K562 (cell line): ENCODE measurements at regions not wholly inside any gene's neighbourhood (a gene's known extent, or its start where the extent isn't known, plus 50 kb on each side); places are given as distances from the start of the nearest gene placed in this dataset.

Experiments
- ATAC-seq: fragments of 200-7000 bp; cut with Tn5 transposase; 3 replicates; pipeline ENCODE4 v1.9.1; 2020; ENCODE audit warnings: moderate library complexity
- BruUV-seq: library from RNA; stranded (reverse); fragments of 400-500 nt; replicated peaks from 2 replicates; lab custom pipeline; 2021; lab: Mats Ljungman, UMichigan
- CTCF ChIA-PET: fragments of 300-600 bp; formaldehyde crosslinking; extraction: SDS; loops from one replicate; lab custom pipeline; 2021; ENCODE audit warnings: low intra/inter-chr PET ratio; lab: Yijun Ruan, JAX
- POLR2A ChIA-PET: fragments of 300-600, 350-650 bp; sonication (Branson Sonifier 250); formaldehyde crosslinking; extraction: SDS; loops from one replicate; lab custom pipeline; 2021; ENCODE audit warnings: antibody characterized with exemption, inconsistent platforms; lab: Yijun Ruan, JAX
- DNase-seq, 4 experiments: peaks; one replicate each; pipeline versions ENCODE4 v3.0.0 to v3.0.0-alpha.2; 2011 to 2018; ENCODE audit warnings: low spot score in 3 of 4, mixed read lengths in 3 of 4; ENCODE audit errors: extremely low read depth in 1 of 4
- FAIRE-seq: peaks from 2 replicates; lab custom pipeline; 2011; peaks lifted over from hg19 to GRCh38; lab: Jason Lieb, UNC
- H2AFZ ChIP-seq: 2 replicates; pipeline ENCODE4 v1.6.0; 2011; ENCODE audit warnings: low read depth, low read length, control low read depth, inconsistent platforms
- H3K27ac ChIP-seq: fragments of 200-600 bp; 3 replicates; pipeline ENCODE4 v1.8.0; 2011; ENCODE audit warnings: low read depth, mild to moderate bottlenecking, control low read depth, inconsistent platforms, low read length, moderate library complexity, mixed read lengths; ENCODE audit errors: extremely low read depth
- H3K27me3 ChIP-seq, 2 experiments: fragments of 300-600 bp in 1 of 2; 2 replicates in 1 of 2; 3 replicates in 1 of 2; pipeline versions ENCODE4 v1.6.0 to v1.8.0; 2011; ENCODE audit warnings: inconsistent platforms in 2 of 2, low read length in 2 of 2, mild to moderate bottlenecking in 1 of 2, mixed read lengths in 1 of 2, moderate library complexity in 1 of 2; ENCODE audit not compliant: control insufficient read depth in 2 of 2, insufficient read depth in 2 of 2
- H3K36me3 ChIP-seq: fragments of 300-600 bp; 3 replicates; pipeline ENCODE4 v1.8.0; 2011; ENCODE audit warnings: mild to moderate bottlenecking, low read length, inconsistent platforms; ENCODE audit not compliant: control insufficient read depth, insufficient read depth
- H3K4me1 ChIP-seq, 2 experiments: fragments of 200-600 bp in 1 of 2; replicated peaks in 1 of 2; 2 replicates in 1 of 2; 3 replicates in 1 of 2; pipeline versions ENCODE4 v1.5.1 to v1.8.0; 2011; ENCODE audit warnings: inconsistent platforms in 2 of 2, low read length in 2 of 2, mild to moderate bottlenecking in 1 of 2, mixed read lengths in 1 of 2, moderate library complexity in 1 of 2; ENCODE audit not compliant: control insufficient read depth in 2 of 2, insufficient read depth in 2 of 2
- H3K4me2 ChIP-seq: 2 replicates; pipeline ENCODE4 v1.6.1; 2011; ENCODE audit warnings: low read length, control low read depth, inconsistent platforms, mixed read lengths; ENCODE audit not compliant: insufficient read depth
- H3K4me3 ChIP-seq: fragments of 200-600 bp; sonication (generic), shearing (Covaris generic); 2 replicates; pipeline ENCODE4 v1.5.1; 2016; ENCODE audit warnings: control low read depth, inconsistent platforms
- H3K79me2 ChIP-seq: fragments of 200-600 bp; 3 replicates; pipeline ENCODE4 v1.8.0; 2011; ENCODE audit warnings: low read length, inconsistent platforms; ENCODE audit not compliant: control insufficient read depth, insufficient read depth
- H3K9ac ChIP-seq, 2 experiments: 2 replicates each; pipeline versions ENCODE4 v1.6.0 to v1.6.1; 2011; ENCODE audit warnings: low read depth in 2 of 2, low read length in 2 of 2, control low read depth in 1 of 2, inconsistent platforms in 1 of 2, mild to moderate bottlenecking in 1 of 2, mixed read lengths in 1 of 2; ENCODE audit not compliant: insufficient read depth in 1 of 2
- H3K9me1 ChIP-seq: one replicate; pipeline ENCODE4 v1.6.0; 2011; ENCODE audit warnings: inconsistent platforms, mild to moderate bottlenecking, low read length, moderate library complexity; ENCODE audit not compliant: control insufficient read depth, insufficient read depth
- H3K9me3 ChIP-seq: replicated peaks from 2 replicates; pipeline ENCODE4 v1.5.1; 2011; ENCODE audit warnings: low read depth, low read length, inconsistent platforms; ENCODE audit not compliant: control insufficient read depth, insufficient read depth
- H4K20me1 ChIP-seq: replicated peaks from 2 replicates; pipeline ENCODE4 v1.6.1; 2011; ENCODE audit warnings: low read length, inconsistent platforms, mixed read lengths; ENCODE audit not compliant: control insufficient read depth, insufficient read depth
- ATF3 ChIP-seq, 2 experiments: fragments of 450-650 bp in 1 of 2; sonication (generic) in 1 of 2; formaldehyde crosslinking in 1 of 2; IDR thresholded peaks in 1 of 2; conservative IDR thresholded peaks in 1 of 2; 2 replicates each; pipeline versions ENCODE4 v1.6.1 to v1.8.1; 2016 to 2023; ENCODE audit warnings: mild to moderate bottlenecking in 2 of 2, moderate library complexity in 2 of 2, inconsistent platforms in 1 of 2, missing genetic modification reagents in 1 of 2
- ATF7 ChIP-seq: fragments of 450-650 bp; IDR thresholded peaks from 2 replicates; pipeline ENCODE4 v1.7.1; 2014; ENCODE audit warnings: mild to moderate bottlenecking, moderate library complexity
- CEBPG ChIP-seq, 3 experiments: fragments of 200-800 bp in 1 of 3; sonication (Bioruptor generic) in 1 of 3; sonication (generic) in 1 of 3; formaldehyde crosslinking in 1 of 3; IDR thresholded peaks in 2 of 3; conservative IDR thresholded peaks in 1 of 3; 2 replicates each; pipeline versions ENCODE4 v1.6.1 to v1.8.0; 2016 to 2022; ENCODE audit warnings: missing compliant biosample characterization in 2 of 3, missing genetic modification characterization in 2 of 3, mild to moderate bottlenecking in 1 of 3, missing genetic modification reagents in 1 of 3
- CTBP1 ChIP-seq: fragments of 450-650 bp; IDR thresholded peaks from 2 replicates; pipeline ENCODE4 v1.6.1; 2016; ENCODE audit warnings: borderline replicate concordance
- JUND ChIP-seq, 2 experiments: IDR thresholded peaks; 2 replicates in 1 of 2; 3 replicates in 1 of 2; pipeline ENCODE4 v1.6.1; 2011; ENCODE audit warnings: borderline replicate concordance in 2 of 2, low read depth in 2 of 2, low read length in 2 of 2, improper control_type of control experiment in 1 of 2, missing biosample characterization in 1 of 2, missing genetic modification characterization in 1 of 2, missing genetic modification reagents in 1 of 2
- KAT8 ChIP-seq: fragments of 450-650 bp; IDR thresholded peaks from 2 replicates; pipeline ENCODE4 v1.6.1; 2016; ENCODE audit warnings: low read depth, mild to moderate bottlenecking
- MTA2 ChIP-seq: fragments of 450-650 bp; IDR thresholded peaks from 2 replicates; pipeline ENCODE4 v1.6.1; 2016; ENCODE audit warnings: low read depth
- TRIM24 ChIP-seq, 2 experiments: fragments of 450-650 bp; IDR thresholded peaks; 2 replicates each; pipeline ENCODE4 v1.6.1; 2016
- ZFX ChIP-seq: sonication (generic); formaldehyde crosslinking; IDR thresholded peaks from 2 replicates; pipeline ENCODE4 v1.8.0; 2022; ENCODE audit warnings: mild to moderate bottlenecking, missing genetic modification reagents, moderate library complexity
- ZNF696 ChIP-seq: fragments of 250-450 bp; sonication (Bioruptor Pico); conservative IDR thresholded peaks from 2 replicates; pipeline ENCODE4 v1.4.0; 2020; ENCODE audit warnings: mild to moderate bottlenecking, moderate library complexity
- WGBS: fragments of 100-300 bp; shearing (Covaris generic); methylation state at CpG from one replicate; pipeline ENCODE4 v1.1.6; 2016; ENCODE audit warnings: low coverage, mixed read lengths; ENCODE audit not compliant: insufficient coverage; ENCODE audit errors: missing lambda C conversion rate; 5-methylcytosine and 5-hydroxymethylcytosine counted together
- in situ Hi-C: fragments of 300-500 bp; cut with MboI; formaldehyde crosslinking; loops from 4 replicates; pipeline ENCODE4 v1.15.0; 2018; ENCODE audit warnings: inconsistent platforms, mixed read lengths
- intact Hi-C: fragments of 100-400 bp; cut with micrococcal nuclease; formaldehyde crosslinking; loops from 2 replicates; pipeline ENCODE4 v1.14.2; 2022

GRCh38 chr2:56127010-56127409, 56.8 kb upstream of the CCDC85A start:
- Histone ChIP-seq H3K79me2 (no peaks in the 10 kb centered on the region), H3K4me1 (peaks cover 3 to 23% of the 10 kb centered on the region in 2 experiments; a peak in 3 of 5 replicates), H3K4me2 (no peak overlapping the region), H4K20me1 (no peaks in the 10 kb centered on the region), H3K4me3 (no peak overlapping the region), H3K27ac (no peak overlapping the region), H2AFZ (no peak overlapping the region), H3K9me3 (no peaks in the 10 kb centered on the region), H3K36me3 (0 out of 3 replicates have a peak, but pooled peaks cover 4% of the 10 kb centered on the region), H3K9ac (no peak overlapping the region), H3K27me3 (no peaks in the 10 kb centered on the region), H3K9me1 (no peaks in the 10 kb centered on the region)
- DNase-seq: no peak
- FAIRE-seq: no peak
- ChIA-PET POLR2A (interaction anchor here (0.6 to 2.6 kb wide), 2 partner anchors 16 to 445 kb away, joined by 3 to 8 read pairs; no protein-coding TSS in a partner anchor), CTCF (no interaction called here)
- peak; percentile 24 for ATAC-seq
- in situ Hi-C loops: loop anchor here (10.0 kb wide), 1 partner anchor 412 kb away; no protein-coding TSS in a partner anchor
- intact Hi-C loops: no loop called here
- 20% methylated on average over 1 of the region's 1 CpG for WGBS
- no TSS peak for BruUV-seq
- TF ChIP-seq MTA2 (no peak), CEBPG (CRISPR knock-in tag; IDR thresholded peaks at IDR 0.05) (no peak), CEBPG (tag; conservative IDR thresholded peaks at IDR 0.05 in 1 of 2, IDR thresholded peaks at IDR 0.05 in 1 of 2) (peak in 1 of 2 experiments; percentile 90; a peak in 3 of 4 replicates), CTBP1 (peak; percentile 16; the same call in 1 of the 2 replicates), ZNF696 (CRISPR knock-in tag) (no peak), ATF3 (IDR thresholded peaks at IDR 0.05) (peak; percentile 86), ATF3 (CRISPR knock-in tag; conservative IDR thresholded peaks at IDR 0.05) (no peak), JUND (IDR thresholded peaks at IDR 0.05; ENCODE audit: borderline replicate concordance, low read depth, low read length) (0 out of 2 replicates have a peak, but pooled peaks have one; percentile 12), JUND (tag; IDR thresholded peaks at IDR 0.05; ENCODE audit: borderline replicate concordance, low read depth, low read length) (no peak; the same call in 2 of the 3 replicates), ZFX (CRISPR knock-in tag) (no peak), KAT8 (no peak), ATF7 (peak; percentile 70; the same call in 1 of the 2 replicates), TRIM24 (IDR thresholded peaks at IDR 0.05) (peak; percentile 25 to 29; a peak in 2 of 4 replicates)
